ENCODE measurements at regions not wholly inside any gene's neighbourhood (a gene's known extent, or its start where the extent isn't known, plus 50 kb on each side); places are given as distances from the start of the nearest gene placed in this dataset.

DNA sequence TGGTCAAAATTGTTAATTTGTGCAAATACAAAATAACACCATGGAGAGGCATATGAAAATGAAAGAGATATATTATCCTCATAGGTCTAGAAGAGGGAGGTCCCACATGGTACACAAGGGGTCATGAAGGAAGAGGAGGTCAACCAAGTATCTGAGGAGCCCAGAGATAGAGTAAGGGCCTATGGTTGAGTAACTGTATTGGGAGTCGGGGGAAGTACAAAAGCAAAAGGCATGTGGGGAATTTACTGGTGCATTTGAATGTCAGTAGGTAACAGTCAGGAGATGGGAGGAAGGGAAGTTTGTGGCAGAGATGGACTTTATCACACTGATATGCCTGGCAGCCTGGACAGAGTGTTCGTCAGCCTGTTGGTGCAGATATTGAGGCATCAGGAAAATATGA, 1113.7 kb downstream of the OTOL1 start:
- TF ChIP-seq CTCF (conservative IDR thresholded peaks at IDR 0.05; ENCODE audit: low read length) = no peak
- TF ChIP-seq EZH2phosphoT487 (IDR thresholded peaks at IDR 0.05; ENCODE audit: borderline replicate concordance) = no peak

Measured in Loucy (cell line).